Mononuclear cell (primary cell): ENCODE measurements at regions not wholly inside any gene's neighbourhood (a gene's known extent, or its start where the extent isn't known, plus 50 kb on each side); places are given as distances from the start of the nearest gene placed in this dataset.

ENCODE experiments used
- H3K27me3 ChIP-seq: 2 replicates; pipeline ENCODE4 v1.6.0; 2011; ENCODE audit warnings: low read length, control low read depth; ENCODE audit not compliant: insufficient read depth
- H3K4me1 ChIP-seq: 2 replicates; pipeline ENCODE4 v1.5.1; 2011; ENCODE audit warnings: mild to moderate bottlenecking, low read length, control low read depth; ENCODE audit not compliant: insufficient read depth
- H3K4me3 ChIP-seq: 2 replicates; pipeline ENCODE4 v1.5.1; 2011; ENCODE audit warnings: mild to moderate bottlenecking, low read length, moderate library complexity
- H3K9me3 ChIP-seq: 2 replicates; pipeline ENCODE4 v1.5.1; 2011; ENCODE audit warnings: low read depth, mild to moderate bottlenecking, control low read depth, low read length

- Histone ChIP-seq H3K4me3 (no peak overlapping the region), H3K4me1 (no peaks in the 10 kb centered on the region), H3K9me3 (no peaks in the 10 kb centered on the region), H3K27me3 (no peaks in the 10 kb centered on the region)
These were observed 327.6 kb downstream of the FGF9 start for GRCh38 chr13:21998279-21998990.

DNA sequence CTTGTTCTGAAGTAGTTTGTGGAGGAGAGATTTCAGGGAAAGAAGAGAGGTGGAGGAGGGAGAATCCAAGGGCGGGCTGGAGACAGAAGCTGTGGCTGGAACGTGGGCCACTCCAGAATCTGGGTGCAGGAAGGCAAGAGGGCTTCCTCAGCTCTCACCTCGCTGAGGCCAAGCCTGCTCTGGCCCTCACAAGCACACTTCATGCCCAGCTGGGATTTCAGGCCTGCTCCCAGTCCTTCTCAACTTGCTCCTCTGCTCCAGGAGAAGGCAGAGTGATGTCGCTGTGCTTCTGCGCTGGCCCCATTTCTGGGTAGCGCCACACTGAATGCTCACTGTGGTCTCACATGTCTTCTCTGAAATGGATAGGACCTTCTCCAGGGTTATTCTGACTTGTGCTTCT is 328.8 kb downstream of the FGF9 start:
- Histone ChIP-seq H3K9me3 (no peaks in the 10 kb centered on the region), H3K4me1 (no peaks in the 10 kb centered on the region), H3K4me3 (no peak overlapping the region), H3K27me3 (no peaks in the 10 kb centered on the region)

DNA sequence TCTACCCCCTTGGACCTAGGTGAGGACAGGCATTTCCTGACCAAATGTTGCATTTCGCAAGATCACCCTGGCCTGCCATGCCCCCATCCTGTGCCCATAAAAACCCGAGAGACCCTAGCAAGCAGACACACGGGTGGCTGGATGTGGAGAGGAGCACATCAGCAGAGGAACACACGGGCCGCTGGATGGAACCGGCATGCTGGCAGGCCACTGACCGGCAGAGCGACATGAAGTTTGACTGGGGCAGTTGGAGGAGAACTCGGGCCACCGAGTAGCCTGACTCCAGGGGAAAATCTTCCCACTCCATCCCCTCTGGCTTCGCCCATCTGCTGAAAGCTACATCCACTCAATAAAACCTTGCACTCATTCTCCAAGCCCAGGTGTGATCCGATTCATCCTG is 329.3 kb downstream of the FGF9 start:
- no peaks in the 10 kb centered on the region for H3K9me3 ChIP-seq
- H3K4me1 ChIP-seq: no peaks in the 10 kb centered on the region
- H3K4me3 ChIP-seq: no peak overlapping the region
- no peaks in the 10 kb centered on the region for H3K27me3 ChIP-seq

- Histone ChIP-seq H3K9me3 (no peaks in the 10 kb centered on the region), H3K4me1 (no peaks in the 10 kb centered on the region), H3K27me3 (no peaks in the 10 kb centered on the region), H3K4me3 (no peak overlapping the region)
These were observed 330.5 kb downstream of the FGF9 start for GRCh38 chr13:22001336-22001735.

GRCh38 chr13:22002893-22003292 is 332.0 kb downstream of the FGF9 start:
- Histone ChIP-seq H3K9me3 (no peaks in the 10 kb centered on the region), H3K27me3 (no peaks in the 10 kb centered on the region), H3K4me3 (no peak overlapping the region), H3K4me1 (no peaks in the 10 kb centered on the region)

DNA sequence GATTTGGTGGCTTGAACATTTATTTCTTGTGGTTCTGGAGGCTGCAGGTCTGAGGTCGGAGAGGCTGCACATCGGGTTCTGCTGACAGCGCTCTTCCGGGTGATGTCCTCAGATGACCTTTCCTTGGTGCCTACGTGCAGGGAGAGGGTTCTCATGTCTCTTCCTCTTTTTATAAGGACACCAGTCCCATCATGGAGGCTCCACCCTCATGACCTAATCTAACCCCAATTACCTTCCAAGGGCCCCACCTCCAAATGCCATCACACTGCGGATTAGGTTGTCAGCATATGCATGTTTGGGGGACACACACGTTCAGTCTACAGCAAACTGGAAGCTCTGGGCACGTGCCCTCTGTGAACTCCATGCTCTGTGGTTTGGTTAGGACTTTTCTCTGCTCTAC is 338.6 kb downstream of the FGF9 start:
- Histone ChIP-seq H3K4me3 (no peak overlapping the region), H3K27me3 (no peaks in the 10 kb centered on the region), H3K4me1 (no peaks in the 10 kb centered on the region), H3K9me3 (no peaks in the 10 kb centered on the region)

DNA sequence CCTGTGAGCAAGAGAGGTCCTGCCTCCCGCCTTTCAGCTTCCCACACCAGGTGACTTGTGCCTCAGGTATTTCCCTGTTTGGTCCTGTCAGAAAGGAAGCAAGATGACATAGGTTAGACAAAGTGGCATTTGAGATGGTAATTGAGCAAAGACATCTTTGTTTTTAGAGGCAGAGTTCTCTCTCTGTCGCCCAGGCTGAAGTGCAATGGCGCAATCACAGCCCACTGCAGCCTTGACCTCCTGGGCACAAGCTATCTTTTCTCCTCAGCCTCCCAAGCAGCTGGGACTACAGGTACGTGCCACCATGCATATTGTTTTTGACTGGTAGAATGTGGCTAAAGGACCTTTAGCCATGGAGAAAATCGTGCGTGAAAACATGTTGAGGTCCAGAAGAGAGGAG is 339.1 kb downstream of the FGF9 start:
- no peaks in the 10 kb centered on the region for H3K27me3 ChIP-seq
- H3K9me3 ChIP-seq: no peaks in the 10 kb centered on the region
- H3K4me1 ChIP-seq: no peaks in the 10 kb centered on the region
- H3K4me3 ChIP-seq: no peak overlapping the region

DNA sequence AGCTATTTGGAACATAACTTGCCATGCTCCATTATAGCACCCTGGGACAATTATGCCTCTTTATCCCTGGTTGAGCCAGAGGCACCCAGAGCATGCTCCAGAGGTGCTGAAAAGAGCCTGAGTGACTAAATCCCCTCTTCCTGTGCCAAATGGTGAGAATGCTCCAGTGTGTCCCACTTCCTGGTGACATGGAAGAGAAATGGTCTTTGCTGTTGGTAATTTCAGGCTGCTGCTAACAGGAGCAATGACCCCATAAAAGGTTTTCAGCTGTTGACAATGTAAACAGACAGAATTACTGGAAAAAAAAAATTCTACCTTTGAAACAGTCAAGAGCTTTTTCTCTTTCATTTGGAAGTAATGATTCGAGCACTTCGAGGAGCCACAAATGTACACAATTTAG is 341.8 kb downstream of the FGF9 start:
- Histone ChIP-seq H3K9me3 (no peaks in the 10 kb centered on the region), H3K4me3 (no peak overlapping the region), H3K4me1 (peaks cover 4% of the 10 kb centered on the region), H3K27me3 (no peaks in the 10 kb centered on the region)

- H3K9me3 ChIP-seq: no peaks in the 10 kb centered on the region
- H3K27me3 ChIP-seq: no peaks in the 10 kb centered on the region
- H3K4me3 ChIP-seq: no peak overlapping the region
- H3K4me1 ChIP-seq: peaks cover 4% of the 10 kb centered on the region
These were observed 343.6 kb downstream of the FGF9 start for GRCh38 chr13:22014469-22014868.

- Histone ChIP-seq H3K9me3 (no peaks in the 10 kb centered on the region), H3K27me3 (no peaks in the 10 kb centered on the region), H3K4me3 (no peak overlapping the region), H3K4me1 (peaks cover 4% of the 10 kb centered on the region)
These were observed 346.4 kb downstream of the FGF9 start for GRCh38 chr13:22017226-22017625.

GRCh38 chr13:22018076-22018835 is 347.4 kb downstream of the FGF9 start:
- Histone ChIP-seq H3K27me3 (no peaks in the 10 kb centered on the region), H3K9me3 (no peaks in the 10 kb centered on the region), H3K4me3 (no peak overlapping the region), H3K4me1 (peaks cover 4% of the 10 kb centered on the region)

GRCh38 chr13:22018836-22019210 is 347.9 kb downstream of the FGF9 start:
- Histone ChIP-seq H3K4me1 (peaks cover 4% of the 10 kb centered on the region), H3K27me3 (no peaks in the 10 kb centered on the region), H3K4me3 (no peak overlapping the region), H3K9me3 (no peaks in the 10 kb centered on the region)

DNA sequence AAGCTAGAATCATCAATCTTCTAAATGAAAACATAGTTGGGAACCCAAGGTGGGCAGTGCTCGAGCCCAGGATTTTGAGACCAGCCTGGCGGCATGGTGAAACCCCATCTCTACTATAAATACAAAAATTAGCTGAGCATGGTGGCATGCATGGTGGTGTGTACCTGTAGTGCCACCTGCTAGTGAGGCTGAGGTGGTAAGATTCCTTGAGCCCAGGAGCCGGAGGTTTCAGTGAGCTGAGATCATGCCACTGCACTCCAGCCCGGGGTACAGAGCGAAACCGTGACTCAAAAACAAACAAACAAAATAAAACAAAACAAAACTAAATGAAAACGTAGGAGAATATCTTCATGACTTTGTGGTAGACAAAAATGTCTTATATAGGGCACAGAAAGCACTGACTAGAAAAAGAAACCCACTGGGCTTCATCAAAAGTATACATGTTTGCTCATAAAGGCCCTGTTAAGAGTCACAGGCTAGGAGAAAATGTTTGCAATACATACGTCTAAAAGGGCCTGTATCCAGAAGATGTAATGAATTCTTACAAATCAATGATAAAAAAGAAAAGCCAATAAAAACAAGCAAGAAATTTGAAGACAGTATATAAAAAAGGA is 353.6 kb downstream of the FGF9 start:
- H3K9me3 ChIP-seq: no peaks in the 10 kb centered on the region
- H3K4me1 ChIP-seq: no peaks in the 10 kb centered on the region
- no peak overlapping the region for H3K4me3 ChIP-seq
- no peaks in the 10 kb centered on the region for H3K27me3 ChIP-seq

- Histone ChIP-seq H3K4me3 (no peak overlapping the region), H3K4me1 (no peaks in the 10 kb centered on the region), H3K9me3 (no peaks in the 10 kb centered on the region), H3K27me3 (no peaks in the 10 kb centered on the region)
These were observed 356.7 kb downstream of the FGF9 start for GRCh38 chr13:22027566-22027965.

- Histone ChIP-seq H3K27me3 (no peaks in the 10 kb centered on the region), H3K9me3 (no peaks in the 10 kb centered on the region), H3K4me1 (no peaks in the 10 kb centered on the region), H3K4me3 (no peak overlapping the region)
These were observed 358.0 kb downstream of the FGF9 start for GRCh38 chr13:22028831-22029230.
